ENCODE measurements at regions not wholly inside any gene's neighbourhood (a gene's known extent, or its start where the extent isn't known, plus 50 kb on each side); places are given as distances from the start of the nearest gene placed in this dataset.

DNA sequence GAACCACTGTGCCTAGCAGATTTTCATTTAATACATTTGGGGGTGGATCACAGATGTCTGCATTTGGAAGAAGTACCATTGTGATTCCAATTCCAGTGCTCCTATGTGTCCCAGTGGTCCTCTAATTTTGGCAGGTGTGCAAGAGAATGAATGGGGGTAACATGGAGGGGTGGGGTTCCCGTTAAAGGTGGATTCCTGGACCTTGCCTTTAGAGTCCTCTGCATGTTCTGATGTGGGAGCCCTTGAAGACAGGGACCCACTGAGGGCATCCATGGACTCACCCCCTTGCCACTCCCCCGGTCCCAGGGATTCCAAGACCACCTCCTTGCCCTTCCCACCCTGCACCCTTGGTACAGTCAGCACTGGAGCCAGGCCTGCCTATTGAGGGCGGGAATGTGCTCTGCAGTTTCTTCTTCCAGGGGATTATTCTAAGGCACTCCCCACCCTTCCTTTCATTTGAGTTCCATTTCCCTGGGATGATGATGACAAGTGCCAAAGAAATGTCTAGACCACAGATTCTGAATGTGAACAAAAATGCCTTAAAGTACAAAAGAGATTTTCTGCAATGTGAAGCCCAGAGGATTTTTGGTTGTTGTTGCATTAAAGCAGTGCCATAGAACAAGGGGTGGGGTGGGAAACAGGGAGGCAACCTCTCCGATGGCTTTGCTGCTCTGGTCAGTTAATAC, 119.4 kb upstream of the PTCH1 start:
- TF ChIP-seq, protein P1, sequence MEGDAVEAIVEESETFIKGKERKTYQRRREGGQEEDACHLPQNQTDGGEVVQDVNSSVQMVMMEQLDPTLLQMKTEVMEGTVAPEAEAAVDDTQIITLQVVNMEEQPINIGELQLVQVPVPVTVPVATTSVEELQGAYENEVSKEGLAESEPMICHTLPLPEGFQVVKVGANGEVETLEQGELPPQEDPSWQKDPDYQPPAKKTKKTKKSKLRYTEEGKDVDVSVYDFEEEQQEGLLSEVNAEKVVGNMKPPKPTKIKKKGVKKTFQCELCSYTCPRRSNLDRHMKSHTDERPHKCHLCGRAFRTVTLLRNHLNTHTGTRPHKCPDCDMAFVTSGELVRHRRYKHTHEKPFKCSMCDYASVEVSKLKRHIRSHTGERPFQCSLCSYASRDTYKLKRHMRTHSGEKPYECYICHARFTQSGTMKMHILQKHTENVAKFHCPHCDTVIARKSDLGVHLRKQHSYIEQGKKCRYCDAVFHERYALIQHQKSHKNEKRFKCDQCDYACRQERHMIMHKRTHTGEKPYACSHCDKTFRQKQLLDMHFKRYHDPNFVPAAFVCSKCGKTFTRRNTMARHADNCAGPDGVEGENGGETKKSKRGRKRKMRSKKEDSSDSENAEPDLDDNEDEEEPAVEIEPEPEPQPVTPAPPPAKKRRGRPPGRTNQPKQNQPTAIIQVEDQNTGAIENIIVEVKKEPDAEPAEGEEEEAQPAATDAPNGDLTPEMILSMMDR (IDR thresholded peaks at IDR 0.05) = no peak
- Mint-ChIP-seq H3K27me3 (ENCODE audit: low read depth in 3 of 3) (peaks cover 2 to 11% (median 8%) of the 10 kb centered on the region in 3 donors), H3K4me3 (no peak overlapping the region), H3K4me1 (no peaks in the 10 kb centered on the region), H3K9me3 (peaks cover 4 to 12% (median 6%) of the 10 kb centered on the region in 7 donors), H3K36me3 (no peaks in the 10 kb centered on the region), H3K27ac (no peak overlapping the region)
- no peak overlapping the region for H3K4me2 ChIP-seq (replicated peaks; ENCODE audit: extremely low read depth, low read length, poor library complexity, severe bottlenecking)
- no peaks in the 10 kb centered on the region for H3K36me3 ChIP-seq (replicated peaks in 1 of 2; ENCODE audit: control insufficient read depth in 1 of 2, insufficient read depth in 2 of 2, low read length in 2 of 2)
- H4K20me1 ChIP-seq (ENCODE audit: insufficient read depth, low read length) = no peaks in the 10 kb centered on the region
- no peak overlapping the region for H2AFZ ChIP-seq (ENCODE audit: insufficient read depth, low read depth, low read length, poor library complexity, severe bottlenecking)
- H3K79me2 ChIP-seq (ENCODE audit: insufficient read depth, low read length) = no peaks in the 10 kb centered on the region
- no peak for DNase-seq
- H3K9me3 ChIP-seq (replicated peaks in 1 of 2; ENCODE audit: control insufficient read depth in 1 of 2, insufficient read depth in 1 of 2, low read length in 2 of 2) = peaks cover 0 to 2% of the 10 kb centered on the region in 2 donors
- no peaks in the 10 kb centered on the region for H3K27me3 ChIP-seq (ENCODE audit: control insufficient read depth in 2 of 2, insufficient read depth in 2 of 2, low read length in 2 of 2)
- H3K4me1 ChIP-seq (ENCODE audit: control insufficient read depth in 1 of 2, insufficient read depth in 2 of 2, low read length in 2 of 2) = no peaks in the 10 kb centered on the region
- WGBS (ENCODE audit: insufficient coverage) = 90% methylated on average over 1 of the region's 4 CpGs
- intact Hi-C loops (cut with micrococcal nuclease) = no loop called here
- no peak overlapping the region for H3K4me3 ChIP-seq (replicated peaks in 1 of 3; ENCODE audit: low read depth in 2 of 3, low read length in 3 of 3)
- H3K9ac ChIP-seq (ENCODE audit: insufficient read depth, low read length, poor library complexity, severe bottlenecking) = no peak overlapping the region
- no peak overlapping the region for H3K27ac ChIP-seq (ENCODE audit: low read depth in 1 of 2, low read length in 2 of 2)

DNA sequence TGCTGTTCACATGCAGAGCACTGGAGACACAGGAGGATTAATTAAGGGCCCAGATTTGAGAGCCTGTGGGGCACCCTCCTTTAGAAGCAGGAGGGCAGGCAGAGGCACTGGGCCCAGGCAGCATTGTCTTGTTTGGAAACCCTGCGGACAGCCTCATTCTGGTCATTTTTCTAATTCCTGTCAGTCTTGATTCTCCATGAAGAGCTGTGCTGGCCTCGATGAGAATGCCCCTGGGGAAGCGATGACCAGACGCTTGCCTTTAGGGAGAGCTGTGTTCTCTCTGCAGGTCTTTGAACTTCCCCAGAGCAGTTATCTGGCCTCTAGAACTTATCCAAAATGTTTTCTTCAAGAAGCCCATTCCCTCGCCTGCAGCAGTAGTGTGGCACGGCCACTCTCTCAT, 117.8 kb upstream of the PTCH1 start:
- TF ChIP-seq, protein P1 (IDR thresholded peaks at IDR 0.05) = no peak
- H3K4me3 Mint-ChIP-seq = no peak overlapping the region

More for the DNA sequence above, 117.8 kb upstream of the PTCH1 start:
- H3K4me3 ChIP-seq (replicated peaks in 1 of 3; ENCODE audit: low read depth in 2 of 3, low read length in 3 of 3) = no peak overlapping the region
- no peak overlapping the region for H3K27ac ChIP-seq (ENCODE audit: low read depth in 1 of 2, low read length in 2 of 2)
- H3K36me3 ChIP-seq (replicated peaks in 1 of 2; ENCODE audit: control insufficient read depth in 1 of 2, insufficient read depth in 2 of 2, low read length in 2 of 2) = no peaks in the 10 kb centered on the region
- intact Hi-C loops (cut with micrococcal nuclease) = no loop called here
- no peaks in the 10 kb centered on the region for H4K20me1 ChIP-seq (ENCODE audit: insufficient read depth, low read length)
- no peaks in the 10 kb centered on the region for H3K36me3 Mint-ChIP-seq
- H3K27ac Mint-ChIP-seq = no peak overlapping the region
- H3K9me3 ChIP-seq (replicated peaks in 1 of 2; ENCODE audit: control insufficient read depth in 1 of 2, insufficient read depth in 1 of 2, low read length in 2 of 2) = peaks cover 0 to 7% of the 10 kb centered on the region in 2 donors
- H3K9ac ChIP-seq (ENCODE audit: insufficient read depth, low read length, poor library complexity, severe bottlenecking) = no peak overlapping the region
- 89% methylated on average over 4 of the region's 6 CpGs for WGBS (ENCODE audit: insufficient coverage)
- H3K9me3 Mint-ChIP-seq = peaks cover 5 to 12% (median 8%) of the 10 kb centered on the region in 7 donors
- no peaks in the 10 kb centered on the region for H3K79me2 ChIP-seq (ENCODE audit: insufficient read depth, low read length)
- no peaks in the 10 kb centered on the region for H3K4me1 Mint-ChIP-seq
- no peaks in the 10 kb centered on the region for H3K27me3 ChIP-seq (ENCODE audit: control insufficient read depth in 2 of 2, insufficient read depth in 2 of 2, low read length in 2 of 2)
- no peak overlapping the region for H3K4me2 ChIP-seq (replicated peaks; ENCODE audit: extremely low read depth, low read length, poor library complexity, severe bottlenecking)
- DNase-seq = no peak
- H3K27me3 Mint-ChIP-seq (ENCODE audit: low read depth in 3 of 3) = peaks cover 3 to 9% (median 6%) of the 10 kb centered on the region in 3 donors
- H2AFZ ChIP-seq (ENCODE audit: insufficient read depth, low read depth, low read length, poor library complexity, severe bottlenecking) = no peak overlapping the region
- no peaks in the 10 kb centered on the region for H3K4me1 ChIP-seq (ENCODE audit: control insufficient read depth in 1 of 2, insufficient read depth in 2 of 2, low read length in 2 of 2)
